Central memory CD8-positive, alpha-beta T cell (primary cell): ENCODE measurements at regions not wholly inside any gene's neighbourhood (a gene's known extent, or its start where the extent isn't known, plus 50 kb on each side); places are given as distances from the start of the nearest gene placed in this dataset.

Source experiments
- ATAC-seq: fragments of 150-1000 bp; cut with Tn5 transposase; replicated peaks from 2 replicates; pipeline ENCODE4 v1.10.0; 2022; ENCODE audit warnings: mild to moderate bottlenecking, moderate FRiP score, moderate number of reproducible peaks; ENCODE audit not compliant: poor library complexity, severe bottlenecking; ENCODE audit errors: extremely low read depth
- DNase-seq, 2 donors: peaks; one replicate each; pipeline ENCODE4 v3.0.0; 2021; ENCODE audit warnings: low spot score in 2 of 2
- H3K27ac Mint-ChIP-seq: one replicate; pipeline ENCODE4 v1.8.0; 2022; ENCODE audit warnings: low read depth, mild to moderate bottlenecking, moderate library complexity, mixed read lengths
- H3K27me3 Mint-ChIP-seq: one replicate; pipeline ENCODE4 v1.8.0; 2022; ENCODE audit warnings: mixed read lengths
- H3K36me3 Mint-ChIP-seq: one replicate; pipeline ENCODE4 v1.8.0; 2022; ENCODE audit warnings: mild to moderate bottlenecking, moderate library complexity, mixed read lengths; ENCODE audit not compliant: insufficient read depth
- H3K4me1 Mint-ChIP-seq: one replicate; pipeline ENCODE4 v1.8.0; 2022; ENCODE audit warnings: mixed read lengths
- H3K4me3 Mint-ChIP-seq: one replicate; pipeline ENCODE4 v1.8.0; 2022; ENCODE audit warnings: mild to moderate bottlenecking, moderate library complexity, mixed read lengths
- H3K9me3 Mint-ChIP-seq: one replicate; pipeline ENCODE4 v1.8.0; 2022; ENCODE audit warnings: mixed read lengths

GRCh38 chr12:105699209-105699608 is 368.7 kb downstream of the C12orf75 start:
- DNase-seq (no peak), ATAC-seq (no peak)
- H3K27me3 Mint-ChIP-seq = peaks cover 27% of the 10 kb centered on the region
- no peaks in the 10 kb centered on the region for H3K4me1 Mint-ChIP-seq
- H3K9me3 Mint-ChIP-seq = no peaks in the 10 kb centered on the region
- H3K4me3 Mint-ChIP-seq = no peak overlapping the region
- H3K27ac Mint-ChIP-seq = no peak overlapping the region
- H3K36me3 Mint-ChIP-seq = no peaks in the 10 kb centered on the region

GRCh38 chr12:105704787-105705186 is 374.3 kb downstream of the C12orf75 start:
- no peak for ATAC-seq
- Mint-ChIP-seq H3K9me3 (no peaks in the 10 kb centered on the region), H3K4me1 (no peaks in the 10 kb centered on the region), H3K27ac (no peak overlapping the region), H3K4me3 (no peak overlapping the region), H3K36me3 (no peaks in the 10 kb centered on the region), H3K27me3 (no peaks in the 10 kb centered on the region)
- no peak for DNase-seq

GRCh38 chr12:105705235-105705634 is 374.7 kb downstream of the C12orf75 start:
- H3K27ac Mint-ChIP-seq = no peak overlapping the region
- no peaks in the 10 kb centered on the region for H3K9me3 Mint-ChIP-seq
- no peaks in the 10 kb centered on the region for H3K4me1 Mint-ChIP-seq
- H3K4me3 Mint-ChIP-seq = no peak overlapping the region
- ATAC-seq = no peak
- no peaks in the 10 kb centered on the region for H3K36me3 Mint-ChIP-seq
- H3K27me3 Mint-ChIP-seq = no peaks in the 10 kb centered on the region
- DNase-seq = no peak

DNA sequence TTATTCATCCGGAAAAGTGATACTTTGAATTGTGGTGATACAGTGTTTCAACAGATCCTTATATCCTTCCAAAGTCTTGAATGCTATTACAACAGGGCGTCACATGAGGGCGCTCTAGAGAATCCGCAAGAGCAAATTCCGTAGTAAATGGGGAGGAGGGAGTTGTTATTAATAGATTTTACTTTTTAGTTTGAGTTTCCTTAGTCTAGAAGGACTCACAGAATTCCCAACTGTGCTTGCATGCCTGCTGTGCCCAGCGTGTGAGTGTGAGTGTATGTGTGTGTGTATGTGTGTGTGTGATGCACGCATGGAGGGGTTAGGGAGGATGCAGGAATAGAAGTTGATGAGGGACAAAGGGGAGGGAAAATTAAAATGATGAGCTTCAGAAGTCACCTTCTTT is 375.3 kb downstream of the C12orf75 start:
- Mint-ChIP-seq H3K27me3 (no peaks in the 10 kb centered on the region), H3K36me3 (no peaks in the 10 kb centered on the region)
- DNase-seq = no peak

GRCh38 chr12:105706321-105706972 is 376.0 kb downstream of the C12orf75 start:
- H3K4me1 Mint-ChIP-seq = no peaks in the 10 kb centered on the region
- no peak for DNase-seq
- H3K36me3 Mint-ChIP-seq = no peaks in the 10 kb centered on the region
- H3K9me3 Mint-ChIP-seq = no peaks in the 10 kb centered on the region
- H3K27ac Mint-ChIP-seq = no peak overlapping the region
- no peaks in the 10 kb centered on the region for H3K27me3 Mint-ChIP-seq
- ATAC-seq = no peak
- H3K4me3 Mint-ChIP-seq = no peak overlapping the region

More for the DNA sequence above, 375.3 kb downstream of the C12orf75 start:
- Mint-ChIP-seq H3K4me1 (no peaks in the 10 kb centered on the region), H3K9me3 (no peaks in the 10 kb centered on the region), H3K27ac (no peak overlapping the region), H3K4me3 (no peak overlapping the region)
- no peak for ATAC-seq

DNA sequence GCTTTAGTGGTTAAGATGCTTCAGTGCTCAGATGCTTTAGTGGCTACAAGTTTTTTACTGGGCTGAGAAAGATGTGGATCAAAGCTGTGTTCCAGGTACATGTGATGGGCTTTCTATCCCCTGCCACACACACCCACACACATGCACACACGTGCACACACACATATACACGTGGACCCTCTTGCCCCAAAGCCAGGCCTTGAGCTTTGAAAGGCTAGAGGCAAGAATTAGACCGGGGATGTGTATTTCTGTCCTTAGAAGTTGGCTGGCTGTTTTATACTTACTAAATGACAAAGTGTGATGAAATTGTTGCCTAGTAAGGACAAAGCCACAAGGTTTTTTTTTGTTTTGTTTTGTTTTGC is 376.5 kb downstream of the C12orf75 start:
- Mint-ChIP-seq H3K36me3 (no peaks in the 10 kb centered on the region), H3K27ac (no peak overlapping the region), H3K9me3 (no peaks in the 10 kb centered on the region), H3K4me3 (no peak overlapping the region), H3K4me1 (no peaks in the 10 kb centered on the region), H3K27me3 (no peaks in the 10 kb centered on the region)
- ATAC-seq (no peak), DNase-seq (no peak)

GRCh38 chr12:105713606-105714305 is 383.3 kb downstream of the C12orf75 start:
- ATAC-seq (no peak), DNase-seq (no peak)
- Mint-ChIP-seq H3K4me1 (no peaks in the 10 kb centered on the region), H3K9me3 (peaks cover 15% of the 10 kb centered on the region), H3K4me3 (no peak overlapping the region), H3K27me3 (peaks cover 13% of the 10 kb centered on the region), H3K36me3 (no peaks in the 10 kb centered on the region), H3K27ac (no peak overlapping the region)

- H3K27ac Mint-ChIP-seq = no peak overlapping the region
- H3K4me1 Mint-ChIP-seq = no peaks in the 10 kb centered on the region
- H3K9me3 Mint-ChIP-seq = peaks cover 15% of the 10 kb centered on the region
- no peak for ATAC-seq
- H3K4me3 Mint-ChIP-seq = no peak overlapping the region
- no peaks in the 10 kb centered on the region for H3K36me3 Mint-ChIP-seq
- H3K27me3 Mint-ChIP-seq = peaks cover 13% of the 10 kb centered on the region
- DNase-seq = no peak
These were observed 386.1 kb downstream of the C12orf75 start for GRCh38 chr12:105716621-105717020.

- Mint-ChIP-seq H3K4me3 (no peak overlapping the region), H3K4me1 (no peaks in the 10 kb centered on the region), H3K36me3 (no peaks in the 10 kb centered on the region), H3K9me3 (peaks cover 13% of the 10 kb centered on the region), H3K27ac (no peak overlapping the region), H3K27me3 (peaks cover 11% of the 10 kb centered on the region)
- DNase-seq (no peak), ATAC-seq (no peak)
These were observed 390.7 kb downstream of the C12orf75 start for GRCh38 chr12:105721051-105721825.

GRCh38 chr12:105721891-105722290 is 391.4 kb downstream of the C12orf75 start:
- no peaks in the 10 kb centered on the region for H3K4me1 Mint-ChIP-seq
- H3K27ac Mint-ChIP-seq = no peak overlapping the region
- no peak overlapping the region for H3K4me3 Mint-ChIP-seq
- H3K27me3 Mint-ChIP-seq = peaks cover 5% of the 10 kb centered on the region
- peaks cover 7% of the 10 kb centered on the region for H3K9me3 Mint-ChIP-seq
- DNase-seq (no peak), ATAC-seq (no peak)
- no peaks in the 10 kb centered on the region for H3K36me3 Mint-ChIP-seq

DNA sequence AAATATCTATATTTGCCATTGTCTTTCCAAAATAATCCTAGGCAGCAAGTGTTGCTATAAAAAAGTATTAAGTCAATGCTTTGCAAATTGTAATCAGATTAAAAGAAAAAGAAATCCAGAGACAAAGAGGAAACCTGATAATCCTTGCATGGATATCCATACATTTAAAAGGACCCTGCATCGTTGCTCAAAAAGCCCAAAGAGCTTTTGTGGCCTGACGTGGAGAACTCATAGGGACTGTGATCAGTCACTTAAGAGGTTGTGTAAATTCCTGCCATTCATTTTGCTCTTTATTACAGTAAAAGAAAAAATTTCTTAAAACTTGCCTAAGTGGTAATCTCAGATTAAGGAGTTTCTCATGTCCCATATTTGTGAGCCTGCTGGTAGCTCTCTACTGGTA is 392.6 kb downstream of the C12orf75 start:
- Mint-ChIP-seq H3K4me3 (no peak overlapping the region), H3K27ac (no peak overlapping the region), H3K36me3 (no peaks in the 10 kb centered on the region), H3K27me3 (no peaks in the 10 kb centered on the region), H3K9me3 (peaks cover 4% of the 10 kb centered on the region), H3K4me1 (no peaks in the 10 kb centered on the region)
- DNase-seq = no peak
- no peak for ATAC-seq

DNA sequence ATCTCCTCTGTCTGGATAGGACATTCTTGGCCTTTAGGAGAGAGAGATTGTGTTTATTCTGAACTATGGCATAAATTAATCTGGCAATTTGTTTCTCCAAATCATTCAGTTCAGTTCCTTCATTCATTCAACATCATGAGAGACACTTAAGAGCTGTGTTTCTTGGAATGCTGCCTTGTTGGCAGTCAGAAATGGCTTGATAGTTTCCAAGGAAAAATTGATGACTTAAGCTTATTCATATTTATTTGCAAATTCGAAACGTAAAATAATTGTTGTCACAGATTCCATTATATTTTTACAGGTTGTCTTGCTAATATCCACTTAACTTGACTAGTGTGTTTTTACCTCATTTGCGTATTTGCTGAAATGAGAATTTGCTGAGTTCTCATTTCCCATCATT is 393.0 kb downstream of the C12orf75 start:
- DNase-seq (no peak), ATAC-seq (no peak)
- Mint-ChIP-seq H3K36me3 (no peaks in the 10 kb centered on the region), H3K4me1 (no peaks in the 10 kb centered on the region), H3K9me3 (no peaks in the 10 kb centered on the region), H3K27me3 (no peaks in the 10 kb centered on the region), H3K27ac (no peak overlapping the region), H3K4me3 (no peak overlapping the region)

DNA sequence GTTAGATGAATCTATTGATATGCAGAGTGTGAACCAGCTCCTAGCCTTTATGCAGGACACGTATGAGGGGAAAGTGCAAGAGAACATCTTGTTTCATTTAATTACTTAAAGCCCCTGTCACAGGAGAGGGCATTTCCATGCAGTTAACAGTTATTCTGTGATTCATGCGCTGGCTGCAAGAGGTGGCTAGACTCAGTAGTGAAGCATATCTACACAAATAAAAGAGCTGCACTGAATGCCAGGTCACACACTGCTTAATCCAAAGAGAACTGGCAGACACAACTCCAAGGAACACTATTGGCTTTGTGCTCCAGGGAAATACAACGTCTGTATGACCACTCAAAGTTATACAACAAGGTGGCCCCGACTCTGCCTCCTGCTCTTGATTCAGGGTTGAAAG is 394.1 kb downstream of the C12orf75 start:
- no peaks in the 10 kb centered on the region for H3K36me3 Mint-ChIP-seq
- no peak overlapping the region for H3K27ac Mint-ChIP-seq
- no peaks in the 10 kb centered on the region for H3K4me1 Mint-ChIP-seq
- no peaks in the 10 kb centered on the region for H3K9me3 Mint-ChIP-seq
- H3K4me3 Mint-ChIP-seq = no peak overlapping the region
- no peak for ATAC-seq
- DNase-seq = no peak
- no peaks in the 10 kb centered on the region for H3K27me3 Mint-ChIP-seq
